H7 (cell line): ENCODE measurements at regions not wholly inside any gene's neighbourhood (a gene's known extent, or its start where the extent isn't known, plus 50 kb on each side); places are given as distances from the start of the nearest gene placed in this dataset.
"Not testable (repeated sequence)": the region's sequence is repeated elsewhere in the genome, so short reads cannot be mapped to it uniquely, and the experiment has no call there.

Experiments
- DNase-seq: peaks from one replicate; pipeline ENCODE4 v3.0.0; 2012
- H3K27me3 ChIP-seq: 2 replicates; pipeline ENCODE4 v1.6.0; 2011; ENCODE audit warnings: mild to moderate bottlenecking, low read length; ENCODE audit not compliant: control insufficient read depth, insufficient read depth
- H3K36me3 ChIP-seq: replicated peaks from 2 replicates; pipeline ENCODE4 v1.5.1; 2011; ENCODE audit warnings: low read length; ENCODE audit not compliant: control insufficient read depth, insufficient read depth
- H3K4me3 ChIP-seq: 2 replicates; pipeline ENCODE4 v1.5.1; 2011; ENCODE audit warnings: low read depth, mild to moderate bottlenecking, control low read depth, low read length, moderate library complexity; ENCODE audit not compliant: insufficient read depth

DNA sequence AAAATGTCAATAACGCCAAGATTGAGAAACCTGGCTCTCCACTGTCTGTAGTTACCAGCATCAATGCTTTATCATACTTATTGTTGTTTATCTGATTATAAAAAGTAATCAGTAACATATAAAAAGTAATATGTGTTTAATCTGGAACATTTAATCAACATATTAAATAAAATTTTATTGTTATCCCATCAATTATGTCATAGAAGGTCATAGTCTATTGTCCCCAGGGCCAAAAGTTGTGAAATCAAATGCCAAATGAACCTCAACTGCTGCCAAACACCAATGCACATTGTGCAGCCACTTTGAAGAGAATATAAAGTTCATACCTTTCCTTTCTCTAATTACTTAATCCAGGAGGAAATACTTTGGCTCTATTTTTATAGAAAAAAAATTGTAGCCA, 106.6 kb downstream of the EOMES start:
- Histone ChIP-seq H3K27me3 (no peaks in the 10 kb centered on the region), H3K36me3 (no peaks in the 10 kb centered on the region), H3K4me3 (no peak overlapping the region)
- DNase-seq: no peak

DNA sequence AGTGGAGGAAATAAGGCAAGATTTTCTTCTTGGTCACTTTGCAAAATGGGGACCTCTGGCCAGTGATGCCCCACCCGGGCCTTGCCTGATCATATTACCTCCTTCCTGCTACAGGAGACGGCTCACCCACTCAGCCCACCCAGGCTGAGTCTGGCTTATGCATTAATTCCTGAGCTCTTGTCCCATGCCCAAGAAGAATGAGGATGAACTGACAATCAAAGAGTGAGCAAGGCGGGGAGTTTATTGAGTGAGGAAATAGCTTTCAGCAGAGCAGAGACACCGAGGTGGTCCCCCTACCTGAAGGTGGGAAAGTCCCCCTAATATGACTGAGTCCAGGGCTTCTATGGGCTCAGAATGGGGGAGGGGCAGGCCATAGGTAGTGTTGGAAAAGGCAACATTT, 107.5 kb downstream of the EOMES start:
- DNase-seq: no peak
- Histone ChIP-seq H3K36me3 (no peaks in the 10 kb centered on the region), H3K27me3 (no peaks in the 10 kb centered on the region), H3K4me3 (no peak overlapping the region)

DNA sequence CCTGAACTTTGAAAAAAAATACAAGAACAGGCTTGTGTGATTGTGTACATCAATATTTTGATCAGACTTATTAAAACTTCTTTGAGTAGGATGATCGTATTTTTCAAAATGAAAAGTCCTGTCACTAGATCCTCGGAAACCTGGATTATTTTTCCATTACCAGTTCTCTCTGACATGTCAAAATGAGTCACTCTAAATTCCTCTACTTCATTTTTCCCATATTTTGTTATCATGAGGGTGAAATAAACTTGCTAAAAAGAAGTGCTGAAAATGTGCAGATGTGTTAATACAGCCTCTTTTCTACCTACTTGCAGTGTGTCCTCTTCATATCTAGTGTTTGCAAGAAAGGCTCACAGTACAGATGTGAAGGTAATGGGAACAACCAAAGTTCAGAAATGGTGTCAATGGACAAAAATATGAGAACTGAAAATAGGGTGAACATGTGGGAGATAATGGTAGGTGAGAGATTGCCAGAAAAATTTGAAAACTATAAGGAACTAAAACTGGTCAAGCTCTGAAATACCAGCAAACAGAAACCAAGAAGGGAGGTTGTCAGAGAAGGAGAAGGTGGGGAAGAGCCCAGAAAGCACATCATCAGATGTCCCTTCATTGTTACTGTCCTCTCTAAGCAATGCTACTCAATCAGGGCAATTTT, 108.2 kb downstream of the EOMES start:
- no peak for DNase-seq

DNA sequence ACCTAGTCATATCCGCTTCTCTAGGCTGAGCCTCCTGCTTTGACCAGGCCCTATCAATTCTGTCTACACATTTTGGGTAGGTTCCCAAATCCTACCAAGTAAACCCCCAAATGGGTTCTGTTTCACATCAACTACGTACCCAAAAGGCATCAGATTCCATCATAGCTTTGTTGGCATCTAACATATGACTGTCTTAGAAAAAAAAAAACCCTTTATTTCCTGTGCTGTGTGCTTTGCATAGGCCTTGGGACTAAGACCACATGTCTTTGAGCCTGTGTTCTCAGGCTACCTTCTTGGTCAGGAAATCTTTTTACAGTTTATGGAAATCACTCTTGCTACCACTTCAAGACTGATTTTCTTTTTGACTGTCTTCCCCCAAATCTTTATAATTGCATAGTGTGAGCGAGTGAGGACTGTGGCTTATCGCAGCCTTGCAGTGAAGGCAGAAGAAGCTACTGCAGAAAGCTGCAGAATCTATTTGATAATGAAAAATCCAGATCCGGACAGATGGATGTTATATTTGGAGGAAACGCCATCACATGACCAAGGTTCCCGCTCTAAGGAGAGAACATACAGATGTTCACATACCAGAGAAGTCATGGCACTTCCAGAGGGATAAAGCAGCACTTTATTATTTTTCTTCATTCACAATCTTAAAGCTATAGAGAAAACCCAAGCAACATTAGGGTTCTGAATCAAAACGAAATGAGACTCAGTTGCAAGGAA, 111.2 kb downstream of the EOMES start:
- DNase-seq: no peak
- Histone ChIP-seq H3K4me3 (no peak overlapping the region), H3K36me3 (no peaks in the 10 kb centered on the region), H3K27me3 (no peaks in the 10 kb centered on the region)

More for the DNA sequence above, 108.2 kb downstream of the EOMES start:
- H3K36me3 ChIP-seq: no peaks in the 10 kb centered on the region
- no peaks in the 10 kb centered on the region for H3K27me3 ChIP-seq
- H3K4me3 ChIP-seq: no peak overlapping the region

DNA sequence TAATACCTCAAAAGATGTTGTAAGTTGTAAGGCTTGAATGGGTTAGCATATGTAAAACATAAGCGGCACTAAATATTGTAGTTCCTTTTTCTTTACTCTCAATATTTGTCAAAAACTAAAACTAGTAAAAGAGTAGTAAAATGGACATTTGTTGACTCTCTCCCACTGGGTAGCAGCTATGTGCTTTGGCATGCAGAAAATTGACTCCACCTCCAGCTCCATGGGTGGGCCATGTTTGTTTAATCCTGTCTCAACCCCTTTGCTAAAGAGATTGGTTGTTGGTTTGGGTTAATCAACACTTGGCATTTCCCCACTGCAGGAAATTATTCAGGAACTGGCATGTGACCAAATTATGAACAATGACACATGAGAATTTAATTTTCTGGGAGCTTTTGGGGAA, 114.8 kb downstream of the EOMES start:
- H3K27me3 ChIP-seq: no peaks in the 10 kb centered on the region
- DNase-seq: peak; percentile 19
- no peaks in the 10 kb centered on the region for H3K36me3 ChIP-seq
- H3K4me3 ChIP-seq: no peak overlapping the region

DNA sequence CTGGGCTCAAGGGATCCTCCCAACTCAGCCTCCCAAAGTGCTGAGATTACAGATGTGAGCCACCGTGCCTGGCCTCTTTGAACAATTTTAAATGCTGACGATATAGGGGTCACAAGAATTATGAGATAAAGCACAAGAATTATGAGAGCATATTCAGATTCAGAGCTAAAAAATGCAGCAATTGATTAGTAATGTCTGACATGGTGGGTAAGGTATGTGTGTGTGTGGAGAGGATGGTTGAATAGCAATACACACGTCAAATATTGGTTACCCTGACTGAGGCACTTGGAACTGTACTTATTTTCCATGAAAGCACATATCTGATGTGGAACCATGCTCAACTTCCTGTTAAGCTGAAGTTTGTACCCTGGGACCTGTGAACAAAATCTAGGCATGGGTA, 115.6 kb downstream of the EOMES start:
- no peak for DNase-seq
- Histone ChIP-seq H3K27me3 (no peaks in the 10 kb centered on the region), H3K4me3 (no peak overlapping the region), H3K36me3 (no peaks in the 10 kb centered on the region)

DNA sequence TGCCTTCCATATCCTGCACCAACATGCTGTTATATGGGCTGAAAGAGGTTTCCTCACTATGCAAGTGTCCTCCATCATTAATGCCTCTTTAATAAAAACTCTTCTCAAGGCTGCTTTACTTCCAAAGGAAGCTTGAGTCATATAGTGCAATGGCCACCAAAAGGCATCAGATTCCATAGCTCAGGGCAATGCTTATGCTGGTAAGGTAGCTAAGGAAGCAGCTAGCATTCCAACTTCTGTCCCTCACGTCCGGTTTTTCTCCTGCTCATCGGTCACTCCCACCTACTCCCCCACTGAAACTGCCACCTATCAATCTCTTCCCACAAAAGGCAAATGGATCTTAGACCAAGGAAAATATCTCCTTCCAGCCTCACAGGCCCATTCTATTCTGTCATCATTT, 117.1 kb upstream of the SLC4A7 start:
- H3K4me3 ChIP-seq, H3K27me3 ChIP-seq, DNase-seq, H3K36me3 ChIP-seq: not testable (repeated sequence)

DNA sequence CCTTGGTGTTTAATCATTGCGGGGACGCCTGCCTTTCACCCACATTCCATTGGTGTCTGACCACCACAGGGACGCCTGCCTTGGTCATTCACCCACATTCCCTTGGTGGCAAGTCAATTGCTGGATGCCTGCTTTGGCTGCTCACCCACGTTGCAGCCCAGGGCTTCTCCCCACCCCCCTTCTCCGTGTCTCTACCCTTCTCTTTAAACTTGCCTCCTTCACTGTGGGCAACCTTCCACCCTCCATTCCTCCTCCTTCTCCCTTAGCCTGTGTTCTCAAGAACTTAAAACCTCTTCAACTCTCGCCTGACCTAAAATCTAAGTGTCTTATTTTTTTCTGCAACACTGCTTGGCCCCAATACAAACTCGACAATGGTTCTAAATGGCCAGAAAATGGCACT, 115.6 kb upstream of the SLC4A7 start:
- not testable (repeated sequence) for H3K36me3 ChIP-seq, H3K27me3 ChIP-seq, H3K4me3 ChIP-seq, DNase-seq

DNA sequence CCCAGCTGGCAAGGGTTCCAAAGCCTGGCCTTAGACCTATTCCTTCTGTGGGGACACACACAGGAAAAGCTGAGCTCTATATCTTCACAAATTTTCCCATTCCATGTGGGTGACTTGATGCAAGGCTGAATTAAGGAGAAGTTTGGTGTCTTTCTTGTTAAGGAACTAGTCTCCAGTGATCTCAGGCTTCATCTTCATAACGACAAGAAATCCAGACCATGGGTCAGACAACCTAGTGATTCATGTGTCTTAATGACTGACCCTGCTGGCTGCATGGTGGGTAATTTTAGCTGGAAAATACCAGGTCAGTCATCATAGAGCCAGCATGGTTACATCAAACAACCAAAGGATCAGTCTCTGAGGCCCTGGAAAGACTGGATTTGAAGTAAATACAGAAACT, 112.7 kb upstream of the SLC4A7 start:
- no peak for DNase-seq
- Histone ChIP-seq H3K36me3 (no peaks in the 10 kb centered on the region), H3K4me3 (no peak overlapping the region), H3K27me3 (no peaks in the 10 kb centered on the region)

DNA sequence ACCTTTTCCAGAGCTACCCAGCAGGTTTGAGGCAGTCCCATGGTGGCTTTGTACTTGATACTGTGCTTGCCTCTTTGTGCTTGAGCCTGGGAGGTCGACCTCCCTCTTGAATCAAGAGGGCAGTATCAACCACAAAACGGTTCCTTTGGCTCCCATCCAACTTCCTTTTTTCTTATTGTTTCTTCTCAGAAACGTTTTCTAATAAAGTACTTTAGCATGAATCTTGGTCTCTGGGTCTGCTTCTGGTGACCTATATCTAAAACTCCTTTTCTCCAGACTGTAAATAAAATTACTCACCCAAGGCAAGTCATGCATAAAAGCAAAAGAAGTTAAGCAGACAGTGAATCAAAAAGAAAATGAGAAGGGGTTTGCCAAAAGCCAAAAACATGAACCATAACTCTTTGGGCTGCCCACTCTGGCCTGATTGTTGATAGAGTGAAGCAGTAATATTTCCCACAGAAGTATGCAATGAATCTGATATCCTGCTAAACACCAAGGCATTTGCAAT, 112.2 kb upstream of the SLC4A7 start:
- no peak for DNase-seq
- Histone ChIP-seq H3K4me3 (no peak overlapping the region), H3K27me3 (no peaks in the 10 kb centered on the region), H3K36me3 (no peaks in the 10 kb centered on the region)

DNA sequence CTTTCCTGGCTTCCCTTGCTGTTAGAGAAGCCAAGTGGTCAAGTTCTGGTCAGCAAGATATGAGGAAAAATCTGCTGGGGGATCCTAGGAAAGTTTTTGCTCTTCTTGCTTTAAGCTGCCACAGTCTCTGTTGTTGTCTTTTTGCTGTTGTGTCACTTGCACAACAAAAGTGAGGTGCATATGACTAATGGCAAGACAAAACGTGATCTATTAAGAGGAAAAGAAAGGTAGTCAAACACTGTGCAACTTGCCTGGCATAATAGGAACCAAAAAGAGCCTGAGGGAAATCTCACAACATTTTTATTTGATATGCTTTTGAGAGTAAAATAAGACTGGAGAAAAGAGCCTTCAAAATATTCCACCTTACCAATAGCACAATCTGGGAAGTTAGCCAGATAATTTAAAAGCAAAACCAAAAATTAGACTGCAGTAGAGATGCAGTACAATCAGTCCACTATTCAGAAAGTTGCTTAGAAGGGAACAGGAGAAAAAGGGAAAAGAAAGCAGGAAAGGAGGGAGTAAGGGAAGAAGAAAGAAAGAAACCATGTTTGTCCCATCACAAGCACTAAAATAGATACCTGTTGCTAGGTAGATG, 110.0 kb upstream of the SLC4A7 start:
- no peaks in the 10 kb centered on the region for H3K27me3 ChIP-seq
- no peaks in the 10 kb centered on the region for H3K36me3 ChIP-seq
- H3K4me3 ChIP-seq: no peak overlapping the region
- DNase-seq: no peak

DNA sequence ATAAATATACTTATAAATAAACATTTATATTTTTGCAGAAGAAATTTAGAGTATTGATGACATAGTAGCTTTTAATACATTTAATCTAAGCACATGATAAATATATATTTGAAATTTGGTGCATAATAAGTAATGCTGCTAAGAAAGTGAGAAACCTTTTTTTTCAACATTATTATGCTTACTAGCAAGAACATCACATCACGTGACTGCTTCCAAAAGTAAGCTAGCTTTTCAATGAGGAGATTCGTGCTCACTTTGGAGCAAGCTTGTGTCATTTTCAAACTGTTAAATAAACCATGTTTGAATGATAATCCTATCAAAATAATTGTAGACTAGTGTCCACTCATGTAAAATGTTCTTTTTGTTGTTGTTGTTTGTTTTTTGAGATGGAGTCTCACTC, 109.0 kb upstream of the SLC4A7 start:
- Histone ChIP-seq H3K27me3 (no peaks in the 10 kb centered on the region), H3K36me3 (no peaks in the 10 kb centered on the region), H3K4me3 (no peak overlapping the region)
- DNase-seq: no peak

DNA sequence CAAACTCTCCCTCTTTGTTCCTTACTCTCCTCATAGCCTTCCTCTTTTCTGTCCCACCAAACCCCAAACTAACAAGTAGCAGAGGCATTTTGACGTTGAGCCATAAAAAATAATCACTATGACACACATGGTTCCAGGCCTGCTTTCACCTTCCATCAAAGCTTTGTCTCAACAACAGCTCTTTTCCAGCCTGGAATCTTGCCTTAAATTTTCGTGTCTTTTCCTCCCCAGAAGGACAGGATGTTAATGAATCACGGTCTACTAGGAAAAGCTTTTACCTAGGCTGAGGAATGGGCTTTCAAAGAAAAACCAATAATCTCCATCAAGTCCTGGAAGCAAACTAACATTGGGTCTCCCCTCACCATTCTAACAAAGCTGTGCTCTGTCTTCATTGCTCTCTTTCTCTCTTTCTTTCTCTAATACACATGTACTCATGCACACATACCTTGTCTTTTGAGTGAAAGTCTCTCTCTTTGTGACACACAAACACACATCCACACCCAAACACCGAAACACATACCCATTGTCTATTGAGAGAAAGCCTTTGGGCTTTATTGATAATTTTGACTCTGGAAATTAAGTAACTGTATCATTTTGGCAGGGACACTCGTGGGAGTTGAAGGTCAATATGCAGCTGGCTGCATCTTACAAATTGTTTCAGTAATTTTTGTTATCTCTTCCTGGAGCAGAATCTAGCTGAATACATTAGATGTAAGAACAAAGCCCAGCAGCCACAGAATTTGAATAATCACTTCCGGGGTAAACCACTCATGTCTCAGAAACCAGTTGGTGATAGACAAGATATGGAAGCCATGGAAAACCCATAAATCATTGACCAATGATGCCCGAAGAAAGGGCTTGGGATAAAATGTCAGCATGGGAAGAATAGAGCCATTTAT, 107.4 kb upstream of the SLC4A7 start:
- H3K4me3 ChIP-seq: no peak overlapping the region
- no peak for DNase-seq
- no peaks in the 10 kb centered on the region for H3K36me3 ChIP-seq
- H3K27me3 ChIP-seq: no peaks in the 10 kb centered on the region

DNA sequence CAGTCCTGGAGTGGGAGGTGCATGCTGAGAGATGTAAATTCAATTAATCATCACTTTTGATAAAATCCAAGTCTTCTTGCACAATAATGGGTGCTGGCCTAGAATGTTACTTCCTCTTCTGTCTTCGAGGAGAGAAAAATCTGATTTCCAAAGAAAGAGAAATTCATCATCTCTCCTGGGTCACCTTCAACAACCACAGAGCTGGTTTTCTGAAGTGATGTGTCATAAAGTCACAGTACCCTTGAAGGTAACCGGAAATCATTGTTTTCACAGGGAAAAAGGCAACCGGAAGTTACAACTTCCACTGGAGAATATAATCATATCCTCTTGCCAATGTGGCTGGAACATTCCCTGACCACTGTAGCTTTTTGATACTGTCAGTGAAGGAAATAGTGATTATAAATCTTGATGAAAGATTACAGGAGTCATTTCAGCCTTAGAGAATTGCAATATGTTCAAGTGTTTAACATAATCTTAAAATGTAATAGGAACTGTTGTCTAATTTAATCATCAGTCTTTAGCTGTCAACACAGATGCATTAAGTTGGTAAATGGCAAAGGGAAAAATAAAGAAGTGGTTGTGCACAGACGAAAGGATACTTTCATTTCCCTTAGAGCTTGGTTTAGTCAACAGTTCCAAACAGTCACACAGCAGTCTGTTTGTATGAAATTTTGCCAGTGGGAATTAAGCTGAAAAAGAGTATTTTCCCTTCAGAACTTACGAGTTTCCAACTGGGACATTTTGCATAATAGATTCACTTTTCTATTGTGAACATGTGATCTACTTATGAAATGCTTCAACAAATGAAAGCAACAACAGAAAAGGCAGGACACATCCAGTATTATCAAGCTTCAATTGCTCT, 106.5 kb upstream of the SLC4A7 start:
- H3K27me3 ChIP-seq: no peaks in the 10 kb centered on the region
- no peak for DNase-seq
- no peaks in the 10 kb centered on the region for H3K36me3 ChIP-seq
- H3K4me3 ChIP-seq: no peak overlapping the region
